ENCODE measurements at regions not wholly inside any gene's neighbourhood (a gene's known extent, or its start where the extent isn't known, plus 50 kb on each side); places are given as distances from the start of the nearest gene placed in this dataset.

GRCh38 chr17:33914125-33914524 is 341.0 kb upstream of the CCL2 start:
- no peaks in the 10 kb centered on the region for H3F3A ChIP-seq (ENCODE audit: insufficient read depth, low read length)
- no peak overlapping the region for H3K4me3 ChIP-seq (ENCODE audit: low read depth, low read length, poor library complexity, severe bottlenecking)
- H3K4me1 ChIP-seq (ENCODE audit: insufficient read depth, low read length, severe bottlenecking), result no peaks in the 10 kb centered on the region
- H3K36me3 ChIP-seq (ENCODE audit: insufficient read depth, low read length), result no peaks in the 10 kb centered on the region
- no peaks in the 10 kb centered on the region for H4K20me1 ChIP-seq (ENCODE audit: insufficient read depth, low read length)
- H3K4me2 ChIP-seq (ENCODE audit: low read length), result no peak overlapping the region
- no peaks in the 10 kb centered on the region for H3K27me3 ChIP-seq (ENCODE audit: insufficient read depth, low read length)
- no peaks in the 10 kb centered on the region for H3K9me3 ChIP-seq (ENCODE audit: low read length)
- H2AFZ ChIP-seq (ENCODE audit: low read length), result no peak overlapping the region
- no peaks in the 10 kb centered on the region for H3K9me2 ChIP-seq (ENCODE audit: low read depth, low read length)
- H3K79me2 ChIP-seq (ENCODE audit: insufficient read depth, low read length), result no peaks in the 10 kb centered on the region
- TF ChIP-seq CTCF (IDR thresholded peaks at IDR 0.05; ENCODE audit: low read length) (no peak), EZH2 (IDR thresholded peaks at IDR 0.05; ENCODE audit: borderline replicate concordance, low read length) (no peak)
- no peak overlapping the region for H3K9ac ChIP-seq (ENCODE audit: low read length)
- no peak overlapping the region for H3K27ac ChIP-seq (ENCODE audit: low read depth, low read length, poor library complexity, severe bottlenecking)

- Histone ChIP-seq H3K27me3 (ENCODE audit: insufficient read depth, low read length) (no peaks in the 10 kb centered on the region), H2AFZ (ENCODE audit: low read length) (no peak overlapping the region), H3K27ac (ENCODE audit: low read depth, low read length, poor library complexity, severe bottlenecking) (no peak overlapping the region), H3K9ac (ENCODE audit: low read length) (no peak overlapping the region), H3K4me3 (ENCODE audit: low read depth, low read length, poor library complexity, severe bottlenecking) (no peak overlapping the region), H4K20me1 (ENCODE audit: insufficient read depth, low read length) (no peaks in the 10 kb centered on the region), H3K4me1 (ENCODE audit: insufficient read depth, low read length, severe bottlenecking) (no peaks in the 10 kb centered on the region), H3K9me3 (ENCODE audit: low read length) (no peaks in the 10 kb centered on the region), H3K4me2 (ENCODE audit: low read length) (no peak overlapping the region), H3F3A (ENCODE audit: insufficient read depth, low read length) (no peaks in the 10 kb centered on the region), H3K79me2 (ENCODE audit: insufficient read depth, low read length) (no peaks in the 10 kb centered on the region), H3K36me3 (ENCODE audit: insufficient read depth, low read length) (no peaks in the 10 kb centered on the region), H3K9me2 (ENCODE audit: low read depth, low read length) (no peaks in the 10 kb centered on the region)
- TF ChIP-seq CTCF (IDR thresholded peaks at IDR 0.05; ENCODE audit: low read length), result no peak
- TF ChIP-seq EZH2 (IDR thresholded peaks at IDR 0.05; ENCODE audit: borderline replicate concordance, low read length), result no peak
These were observed 332.1 kb upstream of the CCL2 start for GRCh38 chr17:33922971-33923370.

DNA sequence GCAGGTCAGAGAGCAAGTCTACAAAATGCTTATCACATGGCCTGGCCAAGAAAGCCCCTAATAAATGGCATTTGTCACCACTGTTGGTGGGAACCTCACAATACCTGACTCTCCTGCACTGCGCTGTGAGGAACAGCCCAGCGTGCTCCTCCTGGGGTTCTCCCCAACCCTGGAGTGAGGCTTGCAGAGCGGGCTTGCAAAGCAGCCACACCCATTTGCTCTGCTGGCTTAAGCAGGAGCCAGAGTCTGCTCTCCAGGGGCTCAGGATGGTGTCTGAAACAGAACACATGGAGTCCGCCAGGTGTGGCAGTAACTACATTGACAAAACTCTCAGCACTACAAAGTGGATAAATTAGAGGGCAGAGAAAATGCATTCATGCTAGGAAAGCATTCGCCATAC is 331.0 kb upstream of the CCL2 start:
- Histone ChIP-seq H3K4me3 (ENCODE audit: low read depth, low read length, poor library complexity, severe bottlenecking) (no peak overlapping the region), H4K20me1 (ENCODE audit: insufficient read depth, low read length) (no peaks in the 10 kb centered on the region), H3K79me2 (ENCODE audit: insufficient read depth, low read length) (no peaks in the 10 kb centered on the region), H2AFZ (ENCODE audit: low read length) (no peak overlapping the region), H3K27ac (ENCODE audit: low read depth, low read length, poor library complexity, severe bottlenecking) (no peak overlapping the region), H3F3A (ENCODE audit: insufficient read depth, low read length) (no peaks in the 10 kb centered on the region), H3K9ac (ENCODE audit: low read length) (no peak overlapping the region), H3K27me3 (ENCODE audit: insufficient read depth, low read length) (no peaks in the 10 kb centered on the region), H3K9me3 (ENCODE audit: low read length) (no peaks in the 10 kb centered on the region), H3K4me1 (ENCODE audit: insufficient read depth, low read length, severe bottlenecking) (no peaks in the 10 kb centered on the region), H3K36me3 (ENCODE audit: insufficient read depth, low read length) (no peaks in the 10 kb centered on the region), H3K9me2 (ENCODE audit: low read depth, low read length) (no peaks in the 10 kb centered on the region), H3K4me2 (ENCODE audit: low read length) (no peak overlapping the region)
- TF ChIP-seq EZH2 (IDR thresholded peaks at IDR 0.05; ENCODE audit: borderline replicate concordance, low read length) (no peak), CTCF (IDR thresholded peaks at IDR 0.05; ENCODE audit: low read length) (no peak)
